Lung (tissue), 11 donors: ENCODE measurements at regions not wholly inside any gene's neighbourhood (a gene's known extent, or its start where the extent isn't known, plus 50 kb on each side); places are given as distances from the start of the nearest gene placed in this dataset.

ENCODE experiments used
- ATAC-seq: fragments of 200-7000 bp; cut with Tn5 transposase; one replicate; pipeline ENCODE4 v1.9.1; 2020; ENCODE audit warnings: moderate number of reproducible peaks; ENCODE audit not compliant: insufficient read depth, low FRiP score
- DNase-seq, 3 donors: peaks; one replicate each; pipeline ENCODE4 v3.0.0-alpha.2; 2013 to 2017
- H3K27ac ChIP-seq, 2 donors: one replicate each; pipeline ENCODE4 v1.5.1; 2013; ENCODE audit warnings: mild to moderate bottlenecking in 2 of 2, moderate library complexity in 2 of 2, control low read depth in 1 of 2, inconsistent platforms in 1 of 2, low read depth in 1 of 2, low read length in 1 of 2
- H3K27me3 ChIP-seq, 3 donors: one replicate each; pipeline ENCODE4 v1.5.1; 2013; ENCODE audit warnings: low read length in 2 of 3; ENCODE audit not compliant: control insufficient read depth in 3 of 3, insufficient read depth in 3 of 3
- H3K36me3 ChIP-seq, 4 donors: one replicate each; pipeline ENCODE4 v1.5.1; 2013; ENCODE audit warnings: low read length in 4 of 4, mild to moderate bottlenecking in 1 of 4, moderate library complexity in 1 of 4; ENCODE audit not compliant: control insufficient read depth in 4 of 4, insufficient read depth in 4 of 4
- H3K4me1 ChIP-seq, 5 donors: one replicate each; pipeline ENCODE4 v1.5.1; 2013; ENCODE audit warnings: low read length in 5 of 5, mild to moderate bottlenecking in 2 of 5, moderate library complexity in 1 of 5; ENCODE audit not compliant: control insufficient read depth in 5 of 5, insufficient read depth in 5 of 5
- H3K4me3 ChIP-seq: one replicate; pipeline ENCODE4 v1.5.1; 2013; ENCODE audit warnings: mild to moderate bottlenecking, control low read depth, moderate library complexity
- H3K9ac ChIP-seq, 2 donors: one replicate each; pipeline ENCODE4 v1.5.1; 2013; ENCODE audit warnings: low read length in 2 of 2, control low read depth in 1 of 2; ENCODE audit not compliant: insufficient read depth in 1 of 2
- H3K9me3 ChIP-seq, 4 donors: one replicate each; pipeline ENCODE4 v1.5.1; 2013; ENCODE audit warnings: low read length in 3 of 4, mild to moderate bottlenecking in 1 of 4, moderate library complexity in 1 of 4; ENCODE audit not compliant: control insufficient read depth in 4 of 4, insufficient read depth in 3 of 4
- WGBS, 2 donors: extraction: QIAGEN DNeasy Blood & Tissue Kit; methylation state at CpG; one replicate each; pipeline ENCODE4 v1.1.7; 2013; 5-methylcytosine and 5-hydroxymethylcytosine counted together
- TF ChIP-seq, protein P1 (sequence below): IDR thresholded peaks from 2 replicates; pipeline ENCODE4 v1.5.1; 2012; ENCODE audit warnings: mild to moderate bottlenecking; ENCODE audit errors: control extremely low read depth, extremely low read depth
- donor health status: control.
- donor health status: control.
- donor health status: Bipolar disorder and iron deficiency.
- donor health status: healthy.
- donor health status: DM: yes; HTN: yes; CAD: no.

DNA sequence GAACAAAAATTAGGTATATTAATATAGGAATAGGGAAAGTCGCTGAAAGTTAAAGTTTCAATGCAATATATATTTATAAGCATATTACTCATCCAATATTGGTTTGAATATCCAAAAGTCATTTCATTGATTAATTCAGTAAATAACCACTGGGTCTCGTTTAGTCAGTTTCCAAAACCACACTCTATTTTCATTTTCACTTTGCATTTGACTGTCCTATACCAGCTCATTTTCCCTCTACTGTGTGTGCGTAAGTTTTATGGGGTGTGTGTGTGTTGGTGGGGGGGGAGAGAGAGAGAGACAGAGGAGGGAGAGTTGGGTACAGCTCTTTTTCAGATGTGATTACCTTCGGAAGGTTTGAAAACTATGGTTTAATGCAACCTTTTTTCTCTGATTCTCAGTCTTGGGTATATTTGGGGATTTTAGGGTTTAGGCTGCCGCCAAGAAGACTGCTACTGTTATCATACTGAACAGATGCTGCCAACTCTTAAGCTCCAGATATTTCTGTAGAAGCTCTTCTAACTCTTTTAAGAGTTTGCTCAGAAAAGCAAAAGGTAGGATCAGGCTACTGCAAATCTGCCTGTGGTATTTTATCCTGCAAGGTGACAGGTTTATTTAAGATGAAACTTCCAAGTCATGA lies 1427.4 kb downstream of the PCDH7 start:
- no peak overlapping the region for H3K27ac ChIP-seq
- peaks cover 0 to 13% (median 3%) of the 10 kb centered on the region in 5 donors for H3K4me1 ChIP-seq
- no peak overlapping the region for H3K9ac ChIP-seq
- ATAC-seq (no peak), DNase-seq (peak in 2 of 3 donors; percentile 33 to 60)
- no peaks in the 10 kb centered on the region for H3K9me3 ChIP-seq
- no peak overlapping the region for H3K4me3 ChIP-seq
- TF ChIP-seq, protein P1, sequence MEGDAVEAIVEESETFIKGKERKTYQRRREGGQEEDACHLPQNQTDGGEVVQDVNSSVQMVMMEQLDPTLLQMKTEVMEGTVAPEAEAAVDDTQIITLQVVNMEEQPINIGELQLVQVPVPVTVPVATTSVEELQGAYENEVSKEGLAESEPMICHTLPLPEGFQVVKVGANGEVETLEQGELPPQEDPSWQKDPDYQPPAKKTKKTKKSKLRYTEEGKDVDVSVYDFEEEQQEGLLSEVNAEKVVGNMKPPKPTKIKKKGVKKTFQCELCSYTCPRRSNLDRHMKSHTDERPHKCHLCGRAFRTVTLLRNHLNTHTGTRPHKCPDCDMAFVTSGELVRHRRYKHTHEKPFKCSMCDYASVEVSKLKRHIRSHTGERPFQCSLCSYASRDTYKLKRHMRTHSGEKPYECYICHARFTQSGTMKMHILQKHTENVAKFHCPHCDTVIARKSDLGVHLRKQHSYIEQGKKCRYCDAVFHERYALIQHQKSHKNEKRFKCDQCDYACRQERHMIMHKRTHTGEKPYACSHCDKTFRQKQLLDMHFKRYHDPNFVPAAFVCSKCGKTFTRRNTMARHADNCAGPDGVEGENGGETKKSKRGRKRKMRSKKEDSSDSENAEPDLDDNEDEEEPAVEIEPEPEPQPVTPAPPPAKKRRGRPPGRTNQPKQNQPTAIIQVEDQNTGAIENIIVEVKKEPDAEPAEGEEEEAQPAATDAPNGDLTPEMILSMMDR: no peak
- no peaks in the 10 kb centered on the region for H3K36me3 ChIP-seq
- no peaks in the 10 kb centered on the region for H3K27me3 ChIP-seq
- 75 to 81% methylated on average over 5 of the region's 5 CpGs for whole genome bisulfite sequencing, 2 donors

DNA sequence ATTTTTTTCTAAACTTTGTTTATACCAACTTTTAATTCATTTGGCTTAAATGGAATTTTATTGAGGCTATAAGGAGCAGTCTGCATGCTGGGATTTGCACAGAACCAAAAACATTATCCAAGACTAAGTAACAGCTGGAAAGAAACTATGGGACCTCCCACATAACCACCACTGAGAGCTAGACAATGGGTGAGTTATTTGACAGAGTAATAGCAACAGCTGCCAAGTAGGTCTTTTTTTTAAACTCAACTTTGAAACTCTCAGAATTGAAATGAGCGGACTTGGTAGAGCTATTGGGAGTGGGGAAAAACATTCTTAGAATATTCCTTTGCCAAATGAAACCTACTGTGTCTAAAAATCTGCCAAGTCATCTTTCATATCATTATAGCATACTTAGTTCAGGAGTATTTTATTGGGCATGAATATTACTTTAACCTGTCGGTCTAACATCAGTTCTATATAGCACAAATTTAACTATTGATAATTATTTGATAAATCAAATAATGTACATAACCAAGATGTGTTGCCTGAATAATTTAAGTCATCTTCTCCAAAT lies 1428.0 kb downstream of the PCDH7 start:
- DNase-seq: peak in 2 of 3 donors; percentile 88 to 90
- TF ChIP-seq, protein P1: no peak
- H3K36me3 ChIP-seq: no peaks in the 10 kb centered on the region
- peaks cover 0 to 13% (median 3%) of the 10 kb centered on the region in 5 donors for H3K4me1 ChIP-seq
- no peak overlapping the region for H3K9ac ChIP-seq
- no peak for ATAC-seq
- H3K27me3 ChIP-seq: no peaks in the 10 kb centered on the region
- no peaks in the 10 kb centered on the region for H3K9me3 ChIP-seq
- 70% methylated on average over 2 of the region's 2 CpGs for WGBS, 2 donors
- no peak overlapping the region for H3K4me3 ChIP-seq
- H3K27ac ChIP-seq: no peak overlapping the region

DNA sequence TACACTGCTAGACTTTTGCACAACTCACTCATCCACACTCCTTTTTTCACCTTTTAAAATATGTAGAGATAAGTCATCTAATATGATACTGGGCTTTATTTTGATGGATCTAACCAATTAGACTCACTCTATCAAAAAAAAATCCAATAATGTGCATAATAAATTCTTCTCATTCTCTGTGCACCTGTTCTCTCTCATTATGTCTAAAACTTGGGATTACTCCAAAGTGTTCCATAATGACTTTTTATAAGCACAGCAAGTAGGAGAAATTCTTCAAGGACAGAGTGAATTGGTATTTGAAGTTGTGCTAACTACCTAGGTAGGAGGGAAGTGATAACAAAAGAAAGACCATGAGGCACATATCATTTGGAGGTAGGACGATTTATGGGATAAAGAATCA lies 1438.8 kb downstream of the PCDH7 start:
- WGBS, 2 donors: 62 to 73% methylated on average over 1 of the region's 1 CpG
- H3K36me3 ChIP-seq: no peaks in the 10 kb centered on the region
- H3K4me1 ChIP-seq: no peaks in the 10 kb centered on the region
- H3K27me3 ChIP-seq: no peaks in the 10 kb centered on the region
- H3K4me3 ChIP-seq: no peak overlapping the region
- no peak overlapping the region for H3K9ac ChIP-seq
- H3K27ac ChIP-seq: no peak overlapping the region
- ATAC-seq (no peak), DNase-seq (no peak)
- TF ChIP-seq, protein P1: no peak
- H3K9me3 ChIP-seq: no peaks in the 10 kb centered on the region
